Upper lobe of left lung (tissue), 6 donors: ENCODE measurements at regions not wholly inside any gene's neighbourhood (a gene's known extent, or its start where the extent isn't known, plus 50 kb on each side); places are given as distances from the start of the nearest gene placed in this dataset.
A peak's percentile ranks its signal among the peaks of the same experiment; 100 is the strongest.
"Not testable (repeated sequence)": the region's sequence is repeated elsewhere in the genome, so short reads cannot be mapped to it uniquely, and the experiment has no call there.

Experiments
- ATAC-seq, 2 donors: fragments of 200-7000 bp; cut with Tn5 transposase; one replicate each; pipeline ENCODE4 v1.9.1; 2022; ENCODE audit warnings: mild to moderate bottlenecking in 2 of 2, moderate library complexity in 2 of 2; ENCODE audit not compliant: low FRiP score in 2 of 2
- DNase-seq, 2 donors: peaks; one replicate each; pipeline ENCODE4 v3.0.0-alpha.2; 2019 to 2020
- H3K27ac ChIP-seq, 4 donors: fragments of 200-600 bp; sonication (generic); one replicate each; pipeline ENCODE4 v1.5.1; 2016 to 2019
- H3K27me3 ChIP-seq, 4 donors: fragments of 200-600 bp; sonication (generic); one replicate each; pipeline ENCODE4 v1.5.1; 2017 to 2019
- H3K36me3 ChIP-seq, 4 donors: fragments of 200-600 bp; sonication (generic); one replicate each; pipeline ENCODE4 v1.5.1; 2016 to 2019
- H3K4me1 ChIP-seq, 4 donors: fragments of 200-600 bp; sonication (generic); one replicate each; pipeline ENCODE4 v1.5.1; 2018 to 2019
- H3K4me3 ChIP-seq, 4 donors: fragments of 200-600 bp; sonication (generic); one replicate each; pipeline ENCODE4 v1.5.1; 2017 to 2019; ENCODE audit warnings: mild to moderate bottlenecking in 2 of 4, moderate library complexity in 1 of 4
- H3K9me3 ChIP-seq, 4 donors: fragments of 200-600 bp; sonication (generic); one replicate each; pipeline ENCODE4 v1.5.1; 2018 to 2019
- CTCF ChIP-seq, 6 experiments: fragments of 450-650 bp in 4 of 6; fragments of 200-600 bp in 2 of 6; sonication (generic) in 2 of 6; IDR thresholded peaks; one replicate each; pipeline ENCODE4 v1.5.1; 2016 to 2019; ENCODE audit warnings: antibody characterized with exemption in 6 of 6
- EP300 ChIP-seq, 4 donors: sonication (generic); formaldehyde crosslinking; IDR thresholded peaks; one replicate each; pipeline ENCODE4 v1.5.1; 2017; ENCODE audit warnings: antibody characterized with exemption in 4 of 4, control low read depth in 2 of 4
- POLR2A ChIP-seq, 4 donors: fragments of 450-650 bp; IDR thresholded peaks; one replicate each; pipeline ENCODE4 v1.5.1; 2016 to 2017; ENCODE audit warnings: antibody characterized with exemption in 4 of 4, mild to moderate bottlenecking in 2 of 4
- POLR2AphosphoS5 ChIP-seq, 2 donors: sonication (generic); formaldehyde crosslinking; IDR thresholded peaks; one replicate each; pipeline ENCODE4 v1.5.1; 2017; ENCODE audit warnings: antibody characterized with exemption in 2 of 2
- WGBS, 2 donors: methylation state at CpG; one replicate each; pipeline ENCODE4 v1.1.5; 2017 to 2018; 5-methylcytosine and 5-hydroxymethylcytosine counted together
- donor health status: DM: no; HTN: no; CAD: no; lungs with moderate emphysema.
- donor health status: DM: no; HTN: yes; CAD: no; lungs with severe emphysema.

GRCh38 chr15:67928666-67929065, 88.8 kb upstream of the RNU6-1 start:
- Histone ChIP-seq H3K9me3 (no peaks in the 10 kb centered on the region), H3K36me3 (no peaks in the 10 kb centered on the region), H3K27ac (peak overlapping the region in 1 of 4 donors; percentile 66), H3K4me1 (peaks cover 3 to 22% (median 11%) of the 10 kb centered on the region in 4 donors), H3K27me3 (no peaks in the 10 kb centered on the region), H3K4me3 (no peak overlapping the region)
- TF ChIP-seq POLR2A (IDR thresholded peaks at IDR 0.05), result no peak
- TF ChIP-seq CTCF (IDR thresholded peaks at IDR 0.05), result no peak
- no peak for TF ChIP-seq EP300 (IDR thresholded peaks at IDR 0.05)
- TF ChIP-seq POLR2AphosphoS5 (IDR thresholded peaks at IDR 0.05), result no peak
- DNase-seq, result no peak
- no peak for ATAC-seq
- 73 to 77% methylated on average over 6 of the region's 6 CpGs for WGBS, 2 donors

- TF ChIP-seq POLR2AphosphoS5 (IDR thresholded peaks at IDR 0.05) (no peak), CTCF (IDR thresholded peaks at IDR 0.05) (no peak), POLR2A (IDR thresholded peaks at IDR 0.05) (no peak), EP300 (IDR thresholded peaks at IDR 0.05) (no peak)
- Histone ChIP-seq H3K4me1 (peaks cover 3 to 22% (median 11%) of the 10 kb centered on the region in 4 donors), H3K27ac (no peak overlapping the region), H3K27me3 (no peaks in the 10 kb centered on the region), H3K36me3 (no peaks in the 10 kb centered on the region), H3K4me3 (no peak overlapping the region), H3K9me3 (no peaks in the 10 kb centered on the region)
- 94 to 97% methylated on average over 2 of the region's 2 CpGs for WGBS, 2 donors
- DNase-seq (no peak), ATAC-seq (no peak)
These were observed 90.9 kb upstream of the RNU6-1 start for GRCh38 chr15:67930720-67931119.

GRCh38 chr15:67931861-67932260, 92.0 kb upstream of the RNU6-1 start:
- Histone ChIP-seq H3K36me3 (no peaks in the 10 kb centered on the region), H3K27ac (no peak overlapping the region), H3K9me3 (no peaks in the 10 kb centered on the region), H3K4me1 (peaks cover 2 to 19% (median 10%) of the 10 kb centered on the region in 4 donors), H3K27me3 (no peaks in the 10 kb centered on the region), H3K4me3 (no peak overlapping the region)
- TF ChIP-seq EP300 (IDR thresholded peaks at IDR 0.05) (peak in 1 of 4 donors; percentile 34), POLR2A (IDR thresholded peaks at IDR 0.05) (no peak)
- DNase-seq (peak in 1 of 2 donors; percentile 71), ATAC-seq (peak in 1 of 2 donors; percentile 37)
- 55 to 77% methylated on average over 3 of the region's 3 CpGs for WGBS, 2 donors

- H3K4me3 ChIP-seq, H3K9me3 ChIP-seq, H3K27ac ChIP-seq, ATAC-seq, H3K27me3 ChIP-seq, H3K36me3 ChIP-seq, H3K4me1 ChIP-seq, DNase-seq: not testable (repeated sequence)
- 75 to 87% methylated on average over 3 of the region's 3 CpGs for WGBS, 2 donors
These were observed 94.3 kb upstream of the RNU6-1 start for GRCh38 chr15:67934126-67934525.

GRCh38 chr15:67935244-67935643, 95.4 kb upstream of the RNU6-1 start:
- Histone ChIP-seq H3K9me3 (no peaks in the 10 kb centered on the region), H3K36me3 (no peaks in the 10 kb centered on the region), H3K27me3 (no peaks in the 10 kb centered on the region), H3K4me3 (no peak overlapping the region), H3K4me1 (no peaks in the 10 kb centered on the region), H3K27ac (no peak overlapping the region)
- TF ChIP-seq POLR2AphosphoS5 (IDR thresholded peaks at IDR 0.05) (no peak), POLR2A (IDR thresholded peaks at IDR 0.05) (no peak), CTCF (IDR thresholded peaks at IDR 0.05) (no peak), EP300 (IDR thresholded peaks at IDR 0.05) (no peak)
- ATAC-seq (no peak), DNase-seq (no peak)

GRCh38 chr15:67936258-67936657, 96.4 kb upstream of the RNU6-1 start:
- no peaks in the 10 kb centered on the region for H3K9me3 ChIP-seq
- no peak overlapping the region for H3K27ac ChIP-seq
- TF ChIP-seq EP300 (IDR thresholded peaks at IDR 0.05) (no peak), POLR2A (IDR thresholded peaks at IDR 0.05) (no peak), CTCF (IDR thresholded peaks at IDR 0.05) (no peak), POLR2AphosphoS5 (IDR thresholded peaks at IDR 0.05) (no peak)
- no peaks in the 10 kb centered on the region for H3K36me3 ChIP-seq
- H3K4me3 ChIP-seq, result no peak overlapping the region
- H3K27me3 ChIP-seq, result no peaks in the 10 kb centered on the region
- ATAC-seq (no peak), DNase-seq (no peak)
- WGBS, 2 donors, result 87 to 92% methylated on average over 5 of the region's 5 CpGs
- no peaks in the 10 kb centered on the region for H3K4me1 ChIP-seq
